ENCODE measurements at regions not wholly inside any gene's neighbourhood (a gene's known extent, or its start where the extent isn't known, plus 50 kb on each side); places are given as distances from the start of the nearest gene placed in this dataset.

GRCh38 chr14:81710232-81710845, 176.7 kb upstream of the SEL1L start (continued):
- no peak for TF ChIP-seq KDM1A (IDR thresholded peaks at IDR 0.05; ENCODE audit: low read depth)
- TF ChIP-seq PHF8 (IDR thresholded peaks at IDR 0.05; ENCODE audit: borderline replicate concordance, low read depth): no peak
- TF ChIP-seq HES2 (IDR thresholded peaks at IDR 0.05): no peak
- TF ChIP-seq RNF2 (IDR thresholded peaks at IDR 0.05; ENCODE audit: borderline replicate concordance, low read depth): no peak

GRCh38 chr14:81715731-81716130, 182.1 kb upstream of the SEL1L start:
- ChIA-PET CTCF (no interaction called here), POLR2A (no interaction called here)
- TF ChIP-seq HOXB5 (CRISPR knock-in tag; IDR thresholded peaks at IDR 0.05) (no peak), FOXS1 (CRISPR knock-in tag; IDR thresholded peaks at IDR 0.05) (no peak), ELK1 (IDR thresholded peaks at IDR 0.05; ENCODE audit: low read depth, low read length) (no peak), NPAS2 (CRISPR knock-in tag; IDR thresholded peaks at IDR 0.05; ENCODE audit: borderline replicate concordance) (no peak)
- FAIRE-seq (no peak), DNase-seq (ENCODE audit: low read depth in 1 of 2, low spot score in 1 of 2) (no peak), ATAC-seq (no peak)
- Histone ChIP-seq H3K9me3 (no peaks in the 10 kb centered on the region), H3K4me2 (no peak overlapping the region), H3K4me3 (no peak overlapping the region), H3K27ac (no peak overlapping the region), H3K4me1 (no peaks in the 10 kb centered on the region)
- 7% methylated on average over 1 of the region's 1 CpG for WGBS (ENCODE audit: missing lambda C conversion rate)

- no peak for TF ChIP-seq JUN (IDR thresholded peaks at IDR 0.05)
- TF ChIP-seq HEYL (CRISPR knock-in tag; IDR thresholded peaks at IDR 0.05): no peak
- no peak for TF ChIP-seq POLR2A (IDR thresholded peaks at IDR 0.05; ENCODE audit: low read length)
- TF ChIP-seq MAZ (IDR thresholded peaks at IDR 0.05; ENCODE audit: borderline replicate concordance, low read depth, low read length): no peak
- no peak for TF ChIP-seq FOSL2 (IDR thresholded peaks at IDR 0.05)
- no peak for TF ChIP-seq FOSL2 (CRISPR knock-in tag; IDR thresholded peaks at IDR 0.05)
- no peak for TF ChIP-seq HES2 (IDR thresholded peaks at IDR 0.05)
- TF ChIP-seq MAFK (IDR thresholded peaks at IDR 0.05; ENCODE audit: partially characterized antibody): no peak
- TF ChIP-seq USF2 (IDR thresholded peaks at IDR 0.05): no peak
- TF ChIP-seq ELK1 (IDR thresholded peaks at IDR 0.05; ENCODE audit: low read depth, low read length): no peak
- no peak for TF ChIP-seq BHLHE40 (IDR thresholded peaks at IDR 0.05; ENCODE audit: low read depth, low read length)
- no peak for TF ChIP-seq JUNB (IDR thresholded peaks at IDR 0.05)
- no peak for TF ChIP-seq PBX3 (IDR thresholded peaks at IDR 0.05)
- TF ChIP-seq BCL3 (IDR thresholded peaks at IDR 0.05): no peak
- no peak for TF ChIP-seq HDAC2 (IDR thresholded peaks at IDR 0.05)
- ChIA-PET POLR2A (no interaction called here), CTCF (no interaction called here)
- 7% methylated on average over 6 of the region's 6 CpGs for WGBS (ENCODE audit: missing lambda C conversion rate)
- Histone ChIP-seq H3K4me2 (no peak overlapping the region), H3K27ac (no peak overlapping the region), H3K4me3 (no peak overlapping the region), H3K4me1 (no peaks in the 10 kb centered on the region), H3K9me3 (no peaks in the 10 kb centered on the region)
- ATAC-seq: no peak
- FAIRE-seq: no peak
- DNase-seq (ENCODE audit: low read depth in 1 of 2, low spot score in 1 of 2): no peak
These were observed 183.3 kb upstream of the SEL1L start for GRCh38 chr14:81716953-81717352.
